Fibroblast of lung (primary cell): ENCODE measurements at regions not wholly inside any gene's neighbourhood (a gene's known extent, or its start where the extent isn't known, plus 50 kb on each side); places are given as distances from the start of the nearest gene placed in this dataset.

Experiments used
- DNase-seq, 2 donors: peaks; one replicate each; pipeline versions ENCODE4 v3.0.0 to v3.0.0-alpha.2; 2010; ENCODE audit warnings: low read depth in 2 of 2
- H2AFZ ChIP-seq: 2 replicates; pipeline ENCODE4 v1.5.1; 2012; ENCODE audit warnings: low read length, control low read depth, inconsistent platforms
- H3K27ac ChIP-seq: 2 replicates; pipeline ENCODE4 v1.5.1; 2011; ENCODE audit warnings: low read length, control low read depth; ENCODE audit not compliant: insufficient read depth
- H3K27me3 ChIP-seq: 2 replicates; pipeline ENCODE4 v1.5.1; 2011; ENCODE audit warnings: mild to moderate bottlenecking, low read length; ENCODE audit not compliant: control insufficient read depth, insufficient read depth
- H3K36me3 ChIP-seq: 2 replicates; pipeline ENCODE4 v1.5.1; 2011; ENCODE audit warnings: low read length; ENCODE audit not compliant: control insufficient read depth, insufficient read depth
- H3K4me1 ChIP-seq: 2 replicates; pipeline ENCODE4 v1.5.1; 2011; ENCODE audit warnings: low read length; ENCODE audit not compliant: control insufficient read depth, insufficient read depth; ENCODE audit errors: extremely low read depth
- H3K4me2 ChIP-seq: 2 replicates; pipeline ENCODE4 v1.5.1; 2011; ENCODE audit warnings: low read length, control low read depth; ENCODE audit not compliant: insufficient read depth; ENCODE audit errors: extremely low read depth
- H3K4me3 ChIP-seq, 4 experiments: fragments of 200-600 bp in 1 of 4; sonication (generic) in 1 of 4; replicated peaks in 1 of 4; 2 replicates each; pipeline ENCODE4 v1.5.1; 2011 to 2016; ENCODE audit warnings: low read length in 4 of 4, low read depth in 3 of 4, mild to moderate bottlenecking in 3 of 4, control low read depth in 2 of 4, inconsistent platforms in 1 of 4, mixed read lengths in 1 of 4; ENCODE audit not compliant: insufficient read depth in 1 of 4; ENCODE audit errors: control extremely low read depth in 1 of 4
- H3K79me2 ChIP-seq: 2 replicates; pipeline ENCODE4 v1.5.1; 2012; ENCODE audit warnings: mild to moderate bottlenecking, low read length, inconsistent platforms; ENCODE audit not compliant: control insufficient read depth, insufficient read depth
- H3K9ac ChIP-seq: 2 replicates; pipeline ENCODE4 v1.5.1; 2011; ENCODE audit warnings: mild to moderate bottlenecking, low read length, control low read depth; ENCODE audit not compliant: insufficient read depth
- H3K9me3 ChIP-seq: 2 replicates; pipeline ENCODE4 v1.5.1; 2012; ENCODE audit warnings: low read depth, low read length; ENCODE audit not compliant: control insufficient read depth, insufficient read depth
- H4K20me1 ChIP-seq: 2 replicates; pipeline ENCODE4 v1.5.1; 2011; ENCODE audit warnings: low read length; ENCODE audit not compliant: control insufficient read depth, insufficient read depth; ENCODE audit errors: extremely low read depth
- CTCF ChIP-seq, 2 donors: IDR thresholded peaks in 1 of 2; conservative IDR thresholded peaks in 1 of 2; 1 replicate in 1 of 2; 2 replicates in 1 of 2; pipeline ENCODE4 v1.5.1; 2011 to 2012; ENCODE audit warnings: low read length in 2 of 2, control low read depth in 1 of 2, inconsistent platforms in 1 of 2, low read depth in 1 of 2, mild to moderate bottlenecking in 1 of 2
- EZH2 ChIP-seq: IDR thresholded peaks from 2 replicates; pipeline ENCODE4 v1.5.1; 2012; ENCODE audit warnings: low read length, control low read depth, mild to moderate bottlenecking; ENCODE audit errors: missing control alignments

- Histone ChIP-seq H3K4me1 (no peaks in the 10 kb centered on the region), H3K27ac (no peak overlapping the region), H3K79me2 (no peaks in the 10 kb centered on the region), H3K9me3 (no peaks in the 10 kb centered on the region), H3K9ac (no peak overlapping the region), H3K36me3 (no peaks in the 10 kb centered on the region), H3K27me3 (no peaks in the 10 kb centered on the region), H2AFZ (no peak overlapping the region), H3K4me3 (no peak overlapping the region), H4K20me1 (no peaks in the 10 kb centered on the region), H3K4me2 (no peak overlapping the region)
- no peak for DNase-seq
- TF ChIP-seq CTCF (conservative IDR thresholded peaks at IDR 0.05 in 1 of 2, IDR thresholded peaks at IDR 0.05 in 1 of 2; ENCODE audit: low read depth in 1 of 2, low read length in 2 of 2) (no peak), EZH2 (no peak)
These were observed 51.0 kb upstream of the ACTR3 start for GRCh38 chr2:113838744-113839444.

GRCh38 chr2:113838277-113838676, 51.6 kb upstream of the ACTR3 start:
- no peak for DNase-seq
- H3K36me3 ChIP-seq, result no peaks in the 10 kb centered on the region

GRCh38 chr2:113834051-113834730, 55.7 kb upstream of the ACTR3 start:
- H2AFZ ChIP-seq, result no peak overlapping the region
- H3K4me2 ChIP-seq, result no peak overlapping the region
- H3K36me3 ChIP-seq, result no peaks in the 10 kb centered on the region
- H4K20me1 ChIP-seq, result no peaks in the 10 kb centered on the region
- no peak overlapping the region for H3K4me3 ChIP-seq
- no peaks in the 10 kb centered on the region for H3K9me3 ChIP-seq
- H3K79me2 ChIP-seq, result no peaks in the 10 kb centered on the region
- no peaks in the 10 kb centered on the region for H3K27me3 ChIP-seq
- H3K27ac ChIP-seq, result no peak overlapping the region
- no peak for DNase-seq
- TF ChIP-seq CTCF (conservative IDR thresholded peaks at IDR 0.05 in 1 of 2, IDR thresholded peaks at IDR 0.05 in 1 of 2; ENCODE audit: low read depth in 1 of 2, low read length in 2 of 2), result no peak
- TF ChIP-seq EZH2, result no peak
- no peaks in the 10 kb centered on the region for H3K4me1 ChIP-seq
- H3K9ac ChIP-seq, result no peak overlapping the region

More at GRCh38 chr2:113838277-113838676, 51.6 kb upstream of the ACTR3 start:
- H3K4me1 ChIP-seq, result no peaks in the 10 kb centered on the region
- no peaks in the 10 kb centered on the region for H3K9me3 ChIP-seq
- TF ChIP-seq EZH2 (no peak), CTCF (conservative IDR thresholded peaks at IDR 0.05 in 1 of 2, IDR thresholded peaks at IDR 0.05 in 1 of 2; ENCODE audit: low read depth in 1 of 2, low read length in 2 of 2) (no peak)
- no peak overlapping the region for H3K27ac ChIP-seq
- no peak overlapping the region for H3K9ac ChIP-seq
- no peak overlapping the region for H3K4me2 ChIP-seq
- H3K4me3 ChIP-seq, result no peak overlapping the region
- H4K20me1 ChIP-seq, result no peaks in the 10 kb centered on the region
- no peak overlapping the region for H2AFZ ChIP-seq
- H3K27me3 ChIP-seq, result no peaks in the 10 kb centered on the region
- no peaks in the 10 kb centered on the region for H3K79me2 ChIP-seq
